IMR-90 (cell line): ENCODE measurements at regions not wholly inside any gene's neighbourhood (a gene's known extent, or its start where the extent isn't known, plus 50 kb on each side); places are given as distances from the start of the nearest gene placed in this dataset.

Experiments
- ATAC-seq: fragments of 200-7000 bp; cut with Tn5 transposase; 2 replicates; pipeline ENCODE4 v1.9.1; 2020; ENCODE audit warnings: low read depth, mild to moderate bottlenecking, moderate library complexity
- BruUV-seq: library from RNA; stranded (reverse); fragments of 400-500 nt; replicated peaks from 2 replicates; lab custom pipeline; 2021; lab: Mats Ljungman, UMichigan
- CTCF ChIA-PET: fragments of 300-600 bp; formaldehyde crosslinking; extraction: SDS; loops from one replicate; lab custom pipeline; 2021; ENCODE audit warnings: antibody characterized with exemption; lab: Yijun Ruan, JAX
- POLR2A ChIA-PET: fragments of 300-600 bp; sonication (Branson Sonifier 250); formaldehyde crosslinking; loops from one replicate; lab custom pipeline; 2022; ENCODE audit warnings: antibody characterized with exemption; ENCODE audit not compliant: unreplicated experiment; lab: Charles Lee
- DNase-seq: peaks from one replicate; pipeline ENCODE4 v3.0.0; 2013
- H2AFZ ChIP-seq: replicated peaks from 2 replicates; pipeline ENCODE3; 2013; ENCODE audit warnings: low read length, mild to moderate bottlenecking; ENCODE audit not compliant: poor library complexity
- H2AK5ac ChIP-seq: 2 replicates; pipeline ENCODE4 v1.6.1; 2013; ENCODE audit warnings: low read depth, low read length, inconsistent platforms
- H2AK9ac ChIP-seq: replicated peaks from 2 replicates; pipeline ENCODE3; 2013; ENCODE audit warnings: mild to moderate bottlenecking, low read depth, low read length, moderate library complexity; ENCODE audit not compliant: poor library complexity
- H2BK120ac ChIP-seq: 2 replicates; pipeline ENCODE4 v1.6.1; 2013; ENCODE audit warnings: low read depth, low read length, inconsistent platforms
- H2BK15ac ChIP-seq: 3 replicates; pipeline ENCODE4 v1.6.1; 2013; ENCODE audit warnings: low read depth, low read length, inconsistent platforms
- H2BK20ac ChIP-seq: 2 replicates; pipeline ENCODE4 v1.6.1; 2013; ENCODE audit warnings: low read depth, mild to moderate bottlenecking, inconsistent platforms, low read length, moderate library complexity
- H2BK5ac ChIP-seq: 2 replicates; pipeline ENCODE4 v1.6.1; 2013; ENCODE audit warnings: mild to moderate bottlenecking, low read depth, low read length, inconsistent platforms; ENCODE audit not compliant: poor library complexity, severe bottlenecking
- H3K14ac ChIP-seq: replicated peaks from 2 replicates; pipeline ENCODE4 v1.6.1; 2013; ENCODE audit warnings: low read depth, low read length, inconsistent platforms
- H3K18ac ChIP-seq: 2 replicates; pipeline ENCODE4 v1.6.1; 2013; ENCODE audit warnings: low read depth, low read length, control low read depth
- H3K23ac ChIP-seq: 2 replicates; pipeline ENCODE4 v1.6.1; 2013; ENCODE audit warnings: low read depth, low read length, inconsistent platforms
- H3K27ac ChIP-seq: 2 replicates; pipeline ENCODE4 v1.5.1; 2013; ENCODE audit warnings: mild to moderate bottlenecking, control low read depth, low read length; ENCODE audit not compliant: insufficient read depth
- H3K27me3 ChIP-seq: 2 replicates; pipeline ENCODE4 v1.6.1; 2013; ENCODE audit warnings: low read length; ENCODE audit not compliant: control insufficient read depth, insufficient read depth
- H3K36me3 ChIP-seq: 2 replicates; pipeline ENCODE4 v1.6.1; 2013; ENCODE audit warnings: low read length, mixed read lengths; ENCODE audit not compliant: control insufficient read depth, insufficient read depth
- H3K4ac ChIP-seq: 2 replicates; pipeline ENCODE4 v1.6.1; 2013; ENCODE audit warnings: low read depth, low read length, inconsistent platforms
- H3K4me1 ChIP-seq: 2 replicates; pipeline ENCODE4 v1.6.1; 2013; ENCODE audit warnings: low read length, mixed read lengths; ENCODE audit not compliant: control insufficient read depth, insufficient read depth
- H3K4me2 ChIP-seq: 2 replicates; pipeline ENCODE4 v1.6.1; 2013; ENCODE audit warnings: low read depth, mild to moderate bottlenecking, control low read depth, low read length, moderate library complexity
- H3K4me3 ChIP-seq: 2 replicates; pipeline ENCODE4 v1.5.1; 2013; ENCODE audit warnings: low read depth, mild to moderate bottlenecking, control low read depth, low read length, moderate library complexity; ENCODE audit not compliant: insufficient read depth
- H3K56ac ChIP-seq: 2 replicates; pipeline ENCODE4 v1.6.1; 2013; ENCODE audit warnings: low read length, inconsistent platforms; ENCODE audit not compliant: insufficient read depth; ENCODE audit errors: extremely low read depth
- H3K79me1 ChIP-seq, 2 experiments: 2 replicates each; pipeline ENCODE4 v1.6.1; 2013; ENCODE audit warnings: low read length in 2 of 2, inconsistent platforms in 1 of 2, low read depth in 1 of 2
- H3K9ac ChIP-seq: 2 replicates; pipeline ENCODE4 v1.6.1; 2013; ENCODE audit warnings: low read depth, low read length, control low read depth
- H3K9me1 ChIP-seq: 2 replicates; pipeline ENCODE4 v1.6.1; 2013; ENCODE audit warnings: low read length, inconsistent platforms; ENCODE audit not compliant: insufficient read depth
- H3K9me3 ChIP-seq: 2 replicates; pipeline ENCODE4 v1.6.1; 2013; ENCODE audit warnings: low read length; ENCODE audit not compliant: control insufficient read depth, insufficient read depth
- H4K20me1 ChIP-seq: 2 replicates; pipeline ENCODE4 v1.6.1; 2013; ENCODE audit warnings: low read length, inconsistent platforms; ENCODE audit not compliant: insufficient read depth
- H4K5ac ChIP-seq: 2 replicates; pipeline ENCODE4 v1.6.1; 2013; ENCODE audit warnings: mild to moderate bottlenecking, low read depth, low read length, control low read depth
- H4K8ac ChIP-seq, 2 experiments: 2 replicates each; pipeline ENCODE4 v1.6.1; 2013; ENCODE audit warnings: low read depth in 2 of 2, low read length in 2 of 2, control low read depth in 1 of 2, inconsistent platforms in 1 of 2
- H4K91ac ChIP-seq: 2 replicates; pipeline ENCODE4 v1.6.1; 2013; ENCODE audit warnings: low read depth, low read length, inconsistent platforms; ENCODE audit not compliant: insufficient read depth
- BHLHE40 ChIP-seq: fragments of 150-350 bp; IDR thresholded peaks from 2 replicates; pipeline ENCODE4 v1.6.1; 2016; ENCODE audit warnings: mild to moderate bottlenecking, low read depth, low read length
- CEBPB ChIP-seq: IDR thresholded peaks from 2 replicates; pipeline ENCODE4 v1.6.1; 2012; ENCODE audit warnings: low read depth, low read length, improper control_type of control experiment
- CHD1 ChIP-seq: IDR thresholded peaks from 2 replicates; pipeline ENCODE4 v1.6.1; 2012; ENCODE audit warnings: low read depth, low read length, improper control_type of control experiment
- FOS ChIP-seq: fragments of 150-350 bp; IDR thresholded peaks from 2 replicates; pipeline ENCODE4 v1.6.1; 2016; ENCODE audit warnings: low read depth, low read length
- MAFK ChIP-seq: IDR thresholded peaks from 2 replicates; pipeline ENCODE4 v1.6.1; 2012; ENCODE audit warnings: low read depth, low read length, improper control_type of control experiment
- MAZ ChIP-seq: IDR thresholded peaks from 2 replicates; pipeline ENCODE4 v1.6.1; 2012; ENCODE audit warnings: low read depth, mild to moderate bottlenecking, low read length, improper control_type of control experiment, moderate library complexity, borderline replicate concordance
- MXI1 ChIP-seq: IDR thresholded peaks from 2 replicates; pipeline ENCODE4 v1.6.1; 2012; ENCODE audit warnings: low read depth, mild to moderate bottlenecking, low read length, moderate library complexity, borderline replicate concordance
- NFE2L2 ChIP-seq: fragments of 150-350 bp; IDR thresholded peaks from 2 replicates; pipeline ENCODE4 v1.6.1; 2016; ENCODE audit warnings: low read depth, mild to moderate bottlenecking, low read length
- POLR2A ChIP-seq: IDR thresholded peaks from 2 replicates; pipeline ENCODE4 v1.6.1; 2012; ENCODE audit warnings: mild to moderate bottlenecking, low read depth, low read length
- RAD21 ChIP-seq: IDR thresholded peaks from 2 replicates; pipeline ENCODE4 v1.6.1; 2012; ENCODE audit warnings: low read length, improper control_type of control experiment
- RCOR1 ChIP-seq: IDR thresholded peaks from 2 replicates; pipeline ENCODE4 v1.6.1; 2012; ENCODE audit warnings: mild to moderate bottlenecking, low read length, improper control_type of control experiment; ENCODE audit not compliant: insufficient replicate concordance
- RFX5 ChIP-seq: IDR thresholded peaks from 2 replicates; pipeline ENCODE4 v1.8.0; 2012; ENCODE audit warnings: low read depth, mild to moderate bottlenecking, low read length, moderate library complexity
- SMC3 ChIP-seq: fragments of 150-350 bp; IDR thresholded peaks from 2 replicates; pipeline ENCODE4 v1.6.1; 2016; ENCODE audit warnings: low read depth, mild to moderate bottlenecking, antibody characterized with exemption, low read length, moderate library complexity
- WGBS, 2 experiments: methylation state at CpG; one replicate each; pipeline versions ENCODE4 v1.1.5 to v1.1.7; 2013; ENCODE audit warnings: missing lambda C conversion rate in 2 of 2; ENCODE audit not compliant: insufficient read length in 1 of 2; ENCODE audit errors: extremely low coverage in 2 of 2; 5-methylcytosine and 5-hydroxymethylcytosine counted together
- dilution Hi-C: fragments of 300-500 bp; cut with HindIII; formaldehyde crosslinking; loops from one replicate; pipeline ENCODE4 v1.14.3; 2018; ENCODE audit warnings: low sequenced_read_pairs; ENCODE audit not compliant: unreplicated experiment
- in situ Hi-C: fragments of 300-500 bp; cut with MboI; formaldehyde crosslinking; loops from 3 replicates; pipeline ENCODE4 v1.14.3; 2019; ENCODE audit warnings: low sequenced_read_pairs, inconsistent platforms, mixed read lengths
- intact Hi-C: fragments of 100-400 bp; cut with micrococcal nuclease; formaldehyde crosslinking; loops from 2 replicates; pipeline ENCODE4 v1.10.0; 2022
- TF ChIP-seq, protein P1 (sequence below): conservative IDR thresholded peaks from 2 replicates; pipeline ENCODE4 v1.5.1; 2012; ENCODE audit warnings: mild to moderate bottlenecking, low read depth, low read length, improper control_type of control experiment
- TF ChIP-seq, protein P2 (sequence below): fragments of 150-350 bp; IDR thresholded peaks from 2 replicates; pipeline ENCODE4 v1.6.1; 2017; ENCODE audit warnings: mild to moderate bottlenecking, antibody characterized with exemption, low read length, low read depth
- TF ChIP-seq, protein P3 (sequence below): fragments of 150-350 bp; IDR thresholded peaks from 2 replicates; pipeline ENCODE4 v1.6.1; 2016; ENCODE audit warnings: low read depth, mild to moderate bottlenecking, low read length, moderate library complexity, borderline replicate concordance

DNA sequence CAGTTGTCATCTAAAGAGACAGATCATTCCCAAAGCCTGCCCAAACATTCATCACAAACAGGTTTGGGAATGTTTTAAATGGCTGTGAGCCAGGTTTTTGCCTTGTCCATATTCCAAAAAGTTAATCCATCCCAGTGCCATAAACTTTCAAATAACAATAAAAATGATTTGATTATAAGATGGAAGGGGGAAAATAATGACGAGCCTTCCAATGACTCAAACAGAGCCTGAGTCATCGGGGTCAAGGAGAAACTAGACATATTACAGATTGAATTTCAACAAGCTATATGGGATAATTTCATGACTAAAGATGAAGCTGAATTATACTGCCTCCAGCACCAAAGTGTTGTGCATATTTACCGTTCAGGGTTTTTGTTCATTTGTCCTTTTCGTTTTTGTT is 195.8 kb upstream of the PKN2 start:
- Histone ChIP-seq H3K18ac (no peak overlapping the region), H2AK9ac (no peak overlapping the region), H2AK5ac (no peak overlapping the region), H3K14ac (no peak overlapping the region), H3K9me3 (no peaks in the 10 kb centered on the region), H3K4me2 (no peak overlapping the region), H3K9ac (no peak overlapping the region), H2BK15ac (no peak overlapping the region), H2BK120ac (no peak overlapping the region), H4K20me1 (no peaks in the 10 kb centered on the region), H3K27me3 (no peaks in the 10 kb centered on the region; the same call in 1 of the 2 replicates), H4K8ac (no peak overlapping the region), H3K56ac (no peak overlapping the region), H3K27ac (no peak overlapping the region), H3K36me3 (no peaks in the 10 kb centered on the region), H2AFZ (no peak overlapping the region), H4K91ac (no peak overlapping the region), H2BK20ac (no peak overlapping the region), H2BK5ac (no peak overlapping the region), H3K23ac (no peak overlapping the region), H4K5ac (no peak overlapping the region), H3K4me1 (no peaks in the 10 kb centered on the region), H3K9me1 (no peaks in the 10 kb centered on the region), H3K4me3 (no peak overlapping the region), H3K4ac (no peak overlapping the region), H3K79me1 (no peaks in the 10 kb centered on the region)
- ChIA-PET CTCF (no interaction called here), POLR2A (no interaction called here)
- intact Hi-C loops: no loop called here
- in situ Hi-C loops: no loop called here
- WGBS, 2 experiments: no CpG with 5 or more reads among the region's 4 CpGs
- BruUV-seq: no TSS peak
- TF ChIP-seq BHLHE40 (no peak), CHD1 (no peak), MXI1 (no peak), FOS (no peak), CEBPB (no peak), NFE2L2 (no peak), RFX5 (no peak), MAZ (no peak), RAD21 (no peak), MAFK (no peak), RCOR1 (no peak), SMC3 (no peak), POLR2A (no peak)
- TF ChIP-seq, protein P1, sequence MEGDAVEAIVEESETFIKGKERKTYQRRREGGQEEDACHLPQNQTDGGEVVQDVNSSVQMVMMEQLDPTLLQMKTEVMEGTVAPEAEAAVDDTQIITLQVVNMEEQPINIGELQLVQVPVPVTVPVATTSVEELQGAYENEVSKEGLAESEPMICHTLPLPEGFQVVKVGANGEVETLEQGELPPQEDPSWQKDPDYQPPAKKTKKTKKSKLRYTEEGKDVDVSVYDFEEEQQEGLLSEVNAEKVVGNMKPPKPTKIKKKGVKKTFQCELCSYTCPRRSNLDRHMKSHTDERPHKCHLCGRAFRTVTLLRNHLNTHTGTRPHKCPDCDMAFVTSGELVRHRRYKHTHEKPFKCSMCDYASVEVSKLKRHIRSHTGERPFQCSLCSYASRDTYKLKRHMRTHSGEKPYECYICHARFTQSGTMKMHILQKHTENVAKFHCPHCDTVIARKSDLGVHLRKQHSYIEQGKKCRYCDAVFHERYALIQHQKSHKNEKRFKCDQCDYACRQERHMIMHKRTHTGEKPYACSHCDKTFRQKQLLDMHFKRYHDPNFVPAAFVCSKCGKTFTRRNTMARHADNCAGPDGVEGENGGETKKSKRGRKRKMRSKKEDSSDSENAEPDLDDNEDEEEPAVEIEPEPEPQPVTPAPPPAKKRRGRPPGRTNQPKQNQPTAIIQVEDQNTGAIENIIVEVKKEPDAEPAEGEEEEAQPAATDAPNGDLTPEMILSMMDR: no peak
- TF ChIP-seq, protein P2, sequence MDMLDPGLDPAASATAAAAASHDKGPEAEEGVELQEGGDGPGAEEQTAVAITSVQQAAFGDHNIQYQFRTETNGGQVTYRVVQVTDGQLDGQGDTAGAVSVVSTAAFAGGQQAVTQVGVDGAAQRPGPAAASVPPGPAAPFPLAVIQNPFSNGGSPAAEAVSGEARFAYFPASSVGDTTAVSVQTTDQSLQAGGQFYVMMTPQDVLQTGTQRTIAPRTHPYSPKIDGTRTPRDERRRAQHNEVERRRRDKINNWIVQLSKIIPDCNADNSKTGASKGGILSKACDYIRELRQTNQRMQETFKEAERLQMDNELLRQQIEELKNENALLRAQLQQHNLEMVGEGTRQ: no peak
- TF ChIP-seq, protein P3, sequence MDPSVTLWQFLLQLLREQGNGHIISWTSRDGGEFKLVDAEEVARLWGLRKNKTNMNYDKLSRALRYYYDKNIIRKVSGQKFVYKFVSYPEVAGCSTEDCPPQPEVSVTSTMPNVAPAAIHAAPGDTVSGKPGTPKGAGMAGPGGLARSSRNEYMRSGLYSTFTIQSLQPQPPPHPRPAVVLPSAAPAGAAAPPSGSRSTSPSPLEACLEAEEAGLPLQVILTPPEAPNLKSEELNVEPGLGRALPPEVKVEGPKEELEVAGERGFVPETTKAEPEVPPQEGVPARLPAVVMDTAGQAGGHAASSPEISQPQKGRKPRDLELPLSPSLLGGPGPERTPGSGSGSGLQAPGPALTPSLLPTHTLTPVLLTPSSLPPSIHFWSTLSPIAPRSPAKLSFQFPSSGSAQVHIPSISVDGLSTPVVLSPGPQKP: no peak
- dilution Hi-C loops: no loop called here
- peak; percentile 6 for DNase-seq
- no peak for ATAC-seq
